ENCODE measurements at regions not wholly inside any gene's neighbourhood (a gene's known extent, or its start where the extent isn't known, plus 50 kb on each side); places are given as distances from the start of the nearest gene placed in this dataset.

- no peak for TF ChIP-seq GATA2 (IDR thresholded peaks at IDR 0.05; ENCODE audit: low read depth, low read length)
- TF ChIP-seq GATA3 (IDR thresholded peaks at IDR 0.05; ENCODE audit: low read depth, low read length), result no peak
Observed at GRCh38 chr9:135021393-135021789, 66.1 kb upstream of the OLFM1 start.

All from SH-SY5Y (cell line).